ENCODE measurements at regions not wholly inside any gene's neighbourhood (a gene's known extent, or its start where the extent isn't known, plus 50 kb on each side); places are given as distances from the start of the nearest gene placed in this dataset.

GRCh38 chr3:194267744-194268653, 83.1 kb downstream of the CPN2 start:
- H3K4me3 ChIP-seq (ENCODE audit: low read length): no peak overlapping the region
- no peak for DNase-seq (ENCODE audit: low read depth)
- TF ChIP-seq CTCF (conservative IDR thresholded peaks at IDR 0.05; ENCODE audit: low read depth, low read length): no peak

GRCh38 chr3:194268654-194269512, 82.2 kb downstream of the CPN2 start:
- no peak for DNase-seq (ENCODE audit: low read depth)
- H3K4me3 ChIP-seq (ENCODE audit: low read length): no peak overlapping the region
- TF ChIP-seq CTCF (conservative IDR thresholded peaks at IDR 0.05; ENCODE audit: low read depth, low read length): no peak

- no peak overlapping the region for H3K4me3 ChIP-seq (ENCODE audit: low read length)
- peak; percentile 46 for TF ChIP-seq CTCF (conservative IDR thresholded peaks at IDR 0.05; ENCODE audit: low read depth, low read length)
- DNase-seq (ENCODE audit: low read depth): no peak
These were observed 81.5 kb downstream of the CPN2 start for GRCh38 chr3:194269610-194270145.

- DNase-seq (ENCODE audit: low read depth): peak; percentile 85
- no peak overlapping the region for H3K4me3 ChIP-seq (ENCODE audit: low read length)
- TF ChIP-seq CTCF (conservative IDR thresholded peaks at IDR 0.05; ENCODE audit: low read depth, low read length): no peak
These were observed 80.3 kb downstream of the CPN2 start for GRCh38 chr3:194270627-194271459.

- no peak for TF ChIP-seq CTCF (conservative IDR thresholded peaks at IDR 0.05; ENCODE audit: low read depth, low read length)
- no peak overlapping the region for H3K4me3 ChIP-seq (ENCODE audit: low read length)
- no peak for DNase-seq (ENCODE audit: low read depth)
These were observed 79.6 kb downstream of the CPN2 start for GRCh38 chr3:194271460-194272035.

GRCh38 chr3:194272221-194272620, 78.9 kb downstream of the CPN2 start:
- no peak overlapping the region for H3K4me3 ChIP-seq (ENCODE audit: low read length)
- no peak for DNase-seq (ENCODE audit: low read depth)
- TF ChIP-seq CTCF (conservative IDR thresholded peaks at IDR 0.05; ENCODE audit: low read depth, low read length): no peak

All from retinal pigment epithelial cell (primary cell).